ENCODE measurements at regions not wholly inside any gene's neighbourhood (a gene's known extent, or its start where the extent isn't known, plus 50 kb on each side); places are given as distances from the start of the nearest gene placed in this dataset.
"Not testable (repeated sequence)": the region's sequence is repeated elsewhere in the genome, so short reads cannot be mapped to it uniquely, and the experiment has no call there.

DNA sequence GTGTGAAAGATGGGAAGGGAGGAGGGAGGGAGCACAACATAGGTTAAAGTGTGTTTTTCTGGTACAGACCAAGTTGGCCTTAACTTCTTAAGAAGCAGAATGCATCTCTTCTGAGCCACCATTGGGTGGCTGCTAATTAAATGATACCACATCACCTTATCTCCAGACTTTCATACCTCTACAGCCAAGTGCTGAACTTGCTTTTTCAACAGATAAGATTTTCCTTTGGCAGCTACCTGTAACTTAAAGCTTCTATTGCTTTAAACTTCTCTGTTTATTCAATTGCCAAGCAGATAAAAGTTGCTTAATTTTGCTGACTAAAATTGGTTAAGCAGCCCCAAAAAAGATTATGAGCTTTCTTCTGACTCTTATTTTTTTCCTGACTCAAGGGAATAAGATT, 292.4 kb upstream of the SGO1 start:
- Mint-ChIP-seq H3K27ac (ENCODE audit: unreplicated experiment) (no peak overlapping the region), H3K9me3 (ENCODE audit: unreplicated experiment) (no peaks in the 10 kb centered on the region), H3K36me3 (ENCODE audit: unreplicated experiment) (no peaks in the 10 kb centered on the region), H3K4me1 (ENCODE audit: low read depth, unreplicated experiment) (peaks cover 4% of the 10 kb centered on the region), H3K27me3 (ENCODE audit: unreplicated experiment) (peaks cover 2% of the 10 kb centered on the region), H3K4me3 (ENCODE audit: unreplicated experiment) (no peak overlapping the region)
- TF ChIP-seq, protein P1, sequence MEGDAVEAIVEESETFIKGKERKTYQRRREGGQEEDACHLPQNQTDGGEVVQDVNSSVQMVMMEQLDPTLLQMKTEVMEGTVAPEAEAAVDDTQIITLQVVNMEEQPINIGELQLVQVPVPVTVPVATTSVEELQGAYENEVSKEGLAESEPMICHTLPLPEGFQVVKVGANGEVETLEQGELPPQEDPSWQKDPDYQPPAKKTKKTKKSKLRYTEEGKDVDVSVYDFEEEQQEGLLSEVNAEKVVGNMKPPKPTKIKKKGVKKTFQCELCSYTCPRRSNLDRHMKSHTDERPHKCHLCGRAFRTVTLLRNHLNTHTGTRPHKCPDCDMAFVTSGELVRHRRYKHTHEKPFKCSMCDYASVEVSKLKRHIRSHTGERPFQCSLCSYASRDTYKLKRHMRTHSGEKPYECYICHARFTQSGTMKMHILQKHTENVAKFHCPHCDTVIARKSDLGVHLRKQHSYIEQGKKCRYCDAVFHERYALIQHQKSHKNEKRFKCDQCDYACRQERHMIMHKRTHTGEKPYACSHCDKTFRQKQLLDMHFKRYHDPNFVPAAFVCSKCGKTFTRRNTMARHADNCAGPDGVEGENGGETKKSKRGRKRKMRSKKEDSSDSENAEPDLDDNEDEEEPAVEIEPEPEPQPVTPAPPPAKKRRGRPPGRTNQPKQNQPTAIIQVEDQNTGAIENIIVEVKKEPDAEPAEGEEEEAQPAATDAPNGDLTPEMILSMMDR (IDR thresholded peaks at IDR 0.05; ENCODE audit: partially characterized antibody, unreplicated experiment), result no peak
- DNase-seq, result no peak

DNA sequence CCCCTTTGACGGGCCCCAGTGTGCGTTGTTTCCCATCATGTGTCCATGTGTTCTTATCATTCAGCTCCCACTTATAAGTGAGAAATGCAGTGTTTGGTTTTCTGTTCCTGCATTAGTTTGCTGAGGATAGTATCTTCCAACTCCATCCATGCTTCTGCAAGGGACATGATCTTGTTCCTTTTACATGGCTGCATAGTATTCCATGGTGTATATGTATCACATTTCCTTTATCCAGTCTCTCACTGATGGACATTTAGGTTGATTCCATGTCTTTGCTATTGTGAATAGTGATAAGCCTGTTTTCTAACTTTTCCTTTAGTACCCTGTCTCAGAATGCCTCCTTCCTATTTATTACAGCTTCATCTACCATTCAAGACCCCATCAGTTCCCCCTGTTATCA, 278.2 kb upstream of the SGO1 start:
- not testable (repeated sequence) for DNase-seq; H3K9me3 Mint-ChIP-seq (ENCODE audit: unreplicated experiment); H3K4me1 Mint-ChIP-seq (ENCODE audit: low read depth, unreplicated experiment); H3K27me3 Mint-ChIP-seq (ENCODE audit: unreplicated experiment); H3K4me3 Mint-ChIP-seq (ENCODE audit: unreplicated experiment); H3K27ac Mint-ChIP-seq (ENCODE audit: unreplicated experiment); H3K36me3 Mint-ChIP-seq (ENCODE audit: unreplicated experiment)

DNA sequence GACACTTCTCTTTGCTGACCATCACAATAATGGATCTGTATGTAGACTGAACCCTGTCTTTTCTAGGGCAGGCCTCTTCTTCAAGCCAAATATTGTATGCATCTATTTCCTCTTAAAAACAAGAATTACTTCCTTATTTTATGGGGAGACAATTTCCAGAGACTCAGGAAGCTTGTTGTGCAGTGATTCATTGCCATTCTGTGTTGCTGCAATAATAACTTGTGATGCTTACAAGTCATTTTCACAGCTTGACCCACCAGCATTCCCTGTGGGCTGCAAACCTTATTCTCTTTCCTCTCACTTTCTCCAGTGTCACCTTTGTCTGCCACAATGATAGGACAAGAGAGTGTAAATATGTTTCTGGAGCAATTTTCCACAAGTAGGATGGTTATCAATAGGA, 276.7 kb upstream of the SGO1 start:
- DNase-seq, result no peak
- no peaks in the 10 kb centered on the region for H3K27me3 Mint-ChIP-seq (ENCODE audit: unreplicated experiment)
- TF ChIP-seq, protein P1 (IDR thresholded peaks at IDR 0.05; ENCODE audit: partially characterized antibody, unreplicated experiment), result no peak
- H3K27ac Mint-ChIP-seq (ENCODE audit: unreplicated experiment), result no peak overlapping the region
- no peaks in the 10 kb centered on the region for H3K4me1 Mint-ChIP-seq (ENCODE audit: low read depth, unreplicated experiment)
- H3K36me3 Mint-ChIP-seq (ENCODE audit: unreplicated experiment), result peaks cover under 1% of the 10 kb centered on the region
- H3K9me3 Mint-ChIP-seq (ENCODE audit: unreplicated experiment), result peaks cover under 1% of the 10 kb centered on the region
- no peak overlapping the region for H3K4me3 Mint-ChIP-seq (ENCODE audit: unreplicated experiment)

DNA sequence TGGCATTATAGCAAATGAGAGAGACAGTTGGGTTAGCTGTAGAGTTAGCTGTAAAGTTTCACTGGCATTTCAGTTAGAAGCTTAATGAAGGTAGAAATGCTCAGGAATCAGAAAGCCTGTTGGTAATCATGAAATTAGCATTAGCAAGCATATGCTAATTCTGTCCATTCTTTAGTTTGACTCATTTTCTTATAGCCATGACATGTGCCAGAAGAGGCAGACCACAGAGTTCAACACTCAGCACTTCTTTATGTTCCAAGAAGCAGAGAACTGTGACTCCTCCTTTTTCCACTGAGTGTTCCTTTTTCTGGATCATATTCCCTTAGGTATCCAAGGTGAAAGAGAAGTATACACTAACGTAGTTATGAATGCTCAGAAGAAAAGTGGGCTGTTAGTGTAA, 276.2 kb upstream of the SGO1 start:
- TF ChIP-seq, protein P1 (IDR thresholded peaks at IDR 0.05; ENCODE audit: partially characterized antibody, unreplicated experiment), result no peak
- no peak overlapping the region for H3K27ac Mint-ChIP-seq (ENCODE audit: unreplicated experiment)
- H3K4me1 Mint-ChIP-seq (ENCODE audit: low read depth, unreplicated experiment), result no peaks in the 10 kb centered on the region
- H3K36me3 Mint-ChIP-seq (ENCODE audit: unreplicated experiment), result peaks cover 5% of the 10 kb centered on the region
- no peak overlapping the region for H3K4me3 Mint-ChIP-seq (ENCODE audit: unreplicated experiment)
- H3K9me3 Mint-ChIP-seq (ENCODE audit: unreplicated experiment), result peaks cover 3% of the 10 kb centered on the region
- DNase-seq, result no peak
- no peaks in the 10 kb centered on the region for H3K27me3 Mint-ChIP-seq (ENCODE audit: unreplicated experiment)

DNA sequence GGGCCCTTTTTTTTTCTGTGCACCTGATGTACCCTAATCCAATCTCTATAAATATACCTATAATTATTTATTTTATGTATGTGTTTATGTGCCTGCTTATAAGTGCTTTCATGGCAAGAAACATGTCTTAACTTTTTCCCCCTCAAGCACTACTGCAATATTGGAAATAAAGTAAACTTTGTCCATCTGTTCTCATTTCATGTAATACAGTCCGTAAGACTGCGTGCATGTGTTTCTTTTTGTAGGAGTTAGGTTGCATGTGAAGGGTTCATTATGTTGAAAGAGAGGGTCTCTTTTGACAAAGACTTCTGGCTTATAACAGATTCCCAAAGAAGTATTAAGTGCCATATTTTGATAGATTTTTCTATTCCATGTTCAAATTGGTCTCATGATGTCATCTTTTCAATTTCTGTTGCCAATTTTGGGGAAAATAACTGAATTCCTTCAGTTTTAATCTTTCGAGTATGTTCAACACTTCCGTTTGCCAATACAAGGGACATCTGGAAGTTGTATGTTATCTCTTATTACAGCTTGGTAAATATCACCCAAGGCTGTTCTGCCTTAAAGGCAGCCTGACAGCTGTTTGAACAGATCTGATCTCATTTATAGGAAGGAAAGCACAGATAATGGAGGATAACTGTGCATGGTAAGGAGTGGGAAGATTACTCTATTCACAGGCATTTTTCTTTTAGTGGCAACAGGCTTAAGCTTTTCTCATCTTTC, 273.1 kb upstream of the SGO1 start:
- Mint-ChIP-seq H3K4me3 (ENCODE audit: unreplicated experiment) (no peak overlapping the region), H3K27ac (ENCODE audit: unreplicated experiment) (no peak overlapping the region), H3K9me3 (ENCODE audit: unreplicated experiment) (peaks cover 3% of the 10 kb centered on the region), H3K36me3 (ENCODE audit: unreplicated experiment) (peaks cover 6% of the 10 kb centered on the region), H3K27me3 (ENCODE audit: unreplicated experiment) (no peaks in the 10 kb centered on the region), H3K4me1 (ENCODE audit: low read depth, unreplicated experiment) (no peaks in the 10 kb centered on the region)
- no peak for DNase-seq
- TF ChIP-seq, protein P1 (IDR thresholded peaks at IDR 0.05; ENCODE audit: partially characterized antibody, unreplicated experiment), result no peak

Measured in glutamatergic neuron (in vitro differentiated cells).